HCT116 (cell line): ENCODE measurements at regions not wholly inside any gene's neighbourhood (a gene's known extent, or its start where the extent isn't known, plus 50 kb on each side); places are given as distances from the start of the nearest gene placed in this dataset.
"Not testable (repeated sequence)": the region's sequence is repeated elsewhere in the genome, so short reads cannot be mapped to it uniquely, and the experiment has no call there.

Experiments
- ATAC-seq: fragments of 200-7000 bp; cut with Tn5 transposase; 2 replicates; pipeline ENCODE4 v1.9.1; 2020; ENCODE audit warnings: mild to moderate bottlenecking, moderate library complexity
- BruUV-seq: library from RNA; stranded (reverse); fragments of 400-500 nt; replicated peaks from 2 replicates; lab custom pipeline; 2021; lab: Mats Ljungman, UMichigan
- CTCF ChIA-PET: fragments of 300-600 bp; sonication (Branson Sonifier 250); formaldehyde crosslinking; loops from one replicate; lab custom pipeline; 2021; ENCODE audit warnings: antibody characterized with exemption; lab: Charles Lee
- POLR2A ChIA-PET: fragments of 300-600, 350-600 bp; sonication (Branson Sonifier 250); formaldehyde crosslinking; loops from one replicate; lab custom pipeline; 2021; ENCODE audit warnings: antibody characterized with exemption; lab: Charles Lee
- RAD21 ChIA-PET, 2 experiments: fragments of 300-600 bp; sonication (Branson Sonifier 250); formaldehyde crosslinking; loops; one replicate each; lab custom pipeline; 2023; ENCODE audit warnings: low total read pairs in 2 of 2; ENCODE audit not compliant: uncharacterized antibody in 2 of 2, unreplicated experiment in 2 of 2, low non-redundant PET in 1 of 2; lab: Charles Lee
- DNase-seq: peaks from one replicate; pipeline ENCODE4 v3.0.0-alpha.2; 2010; ENCODE audit warnings: low read depth, low spot score
- H2AFZ ChIP-seq: fragments of 200-600 bp; shearing (Covaris generic), sonication (generic); 2 replicates; pipeline ENCODE4 v1.6.1; 2017; ENCODE audit warnings: low read depth, mixed run types, mixed read lengths, antibody characterized with exemption, low read length; ENCODE audit not compliant: poor library complexity, severe bottlenecking
- H3K27ac ChIP-seq: 2 replicates; pipeline ENCODE4 v1.5.1; 2012; ENCODE audit warnings: low read depth, low read length
- H3K27me3 ChIP-seq: fragments of 200-600 bp; sonication (generic); 2 replicates; pipeline ENCODE4 v1.6.1; 2016; ENCODE audit warnings: mixed run types, low read length, mixed read lengths; ENCODE audit not compliant: insufficient read depth
- H3K36me3 ChIP-seq, 2 experiments: fragments of 200-500 bp in 1 of 2; fragments of 200-600 bp in 1 of 2; sonication (Bioruptor generic) in 1 of 2; sonication (generic) in 1 of 2; 2 replicates each; pipeline versions ENCODE4 v1.5.1 to v1.6.1; 2014 to 2016; ENCODE audit warnings: low read length in 2 of 2, inconsistent platforms in 1 of 2, mixed read lengths in 1 of 2, mixed run types in 1 of 2; ENCODE audit not compliant: insufficient read depth in 2 of 2, control insufficient read depth in 1 of 2
- H3K4me1 ChIP-seq, 2 experiments: fragments of 200-600 bp in 1 of 2; sonication (generic) in 1 of 2; 2 replicates each; pipeline versions ENCODE4 v1.5.1 to v1.6.1; 2012 to 2017; ENCODE audit warnings: low read length in 2 of 2, inconsistent platforms in 1 of 2, mild to moderate bottlenecking in 1 of 2, mixed read lengths in 1 of 2, mixed run types in 1 of 2, moderate library complexity in 1 of 2; ENCODE audit not compliant: insufficient read depth in 2 of 2, control insufficient read depth in 1 of 2
- H3K4me2 ChIP-seq: fragments of 200-600 bp; sonication (generic); 2 replicates; pipeline ENCODE4 v1.6.1; 2017; ENCODE audit warnings: mixed run types, low read length, mixed read lengths
- H3K4me3 ChIP-seq, 2 experiments: fragments of 200-600 bp in 1 of 2; sonication (generic) in 1 of 2; replicated peaks in 1 of 2; 2 replicates each; pipeline ENCODE4 v1.5.1; 2011 to 2016; ENCODE audit warnings: low read length in 2 of 2, control low read depth in 1 of 2, low read depth in 1 of 2, mild to moderate bottlenecking in 1 of 2, mixed read lengths in 1 of 2, mixed run types in 1 of 2
- H3K79me2 ChIP-seq: fragments of 200-600 bp; sonication (generic); 2 replicates; pipeline ENCODE4 v1.6.1; 2017; ENCODE audit warnings: mild to moderate bottlenecking, mixed run types, low read length, moderate library complexity, mixed read lengths; ENCODE audit not compliant: insufficient read depth
- H3K9ac ChIP-seq: fragments of 200-600 bp; sonication (generic); 2 replicates; pipeline ENCODE4 v1.6.1; 2016; ENCODE audit warnings: low read length, mixed read lengths
- H3K9me2 ChIP-seq: fragments of 200-600 bp; sonication (generic), shearing (Covaris generic); 2 replicates; pipeline ENCODE4 v1.6.1; 2017; ENCODE audit warnings: mixed run types, mild to moderate bottlenecking, moderate library complexity; ENCODE audit not compliant: insufficient read depth
- H3K9me3 ChIP-seq, 2 experiments: fragments of 200-500 bp in 1 of 2; fragments of 200-600 bp in 1 of 2; sonication (Bioruptor generic) in 1 of 2; sonication (generic) in 1 of 2; 2 replicates each; pipeline ENCODE4 v1.6.1; 2014 to 2017; ENCODE audit warnings: low read length in 2 of 2, mixed read lengths in 2 of 2, inconsistent platforms in 1 of 2, low read depth in 1 of 2, mild to moderate bottlenecking in 1 of 2, mixed run types in 1 of 2, moderate library complexity in 1 of 2; ENCODE audit not compliant: control insufficient read depth in 1 of 2, insufficient read depth in 1 of 2
- H4K20me1 ChIP-seq: fragments of 200-600 bp; sonication (generic), shearing (Covaris generic); 2 replicates; pipeline ENCODE4 v1.6.1; 2017; ENCODE audit warnings: mixed run types, mild to moderate bottlenecking, moderate library complexity; ENCODE audit not compliant: insufficient read depth
- ATF3 ChIP-seq: IDR thresholded peaks from 2 replicates; pipeline ENCODE4 v1.6.1; 2012
- CBX3 ChIP-seq: IDR thresholded peaks from 2 replicates; pipeline ENCODE4 v1.6.1; 2012; ENCODE audit warnings: low read depth
- EGR1 ChIP-seq: IDR thresholded peaks from 2 replicates; pipeline ENCODE4 v1.6.1; 2012; ENCODE audit warnings: low read depth
- EZH2 ChIP-seq: fragments of 200-600 bp; sonication (generic); IDR thresholded peaks from 2 replicates; pipeline ENCODE4 v1.6.1; 2017; ENCODE audit warnings: antibody characterized with exemption, mixed run types
- EZH2phosphoT487 ChIP-seq: fragments of 200-600 bp; IDR thresholded peaks from 2 replicates; pipeline ENCODE4 v1.6.1; 2018; ENCODE audit warnings: antibody characterized with exemption, borderline replicate concordance
- JUND ChIP-seq: IDR thresholded peaks from 2 replicates; pipeline ENCODE4 v1.6.1; 2012
- MAX ChIP-seq: IDR thresholded peaks from 2 replicates; pipeline ENCODE4 v1.6.1; 2012
- RAD21 ChIP-seq: IDR thresholded peaks from 2 replicates; pipeline ENCODE4 v1.6.1; 2012; ENCODE audit warnings: low read depth, mild to moderate bottlenecking
- REST ChIP-seq: IDR thresholded peaks from 2 replicates; pipeline ENCODE4 v1.6.1; 2012; ENCODE audit warnings: low read depth
- SIN3A ChIP-seq: IDR thresholded peaks from 2 replicates; pipeline ENCODE4 v1.6.1; 2012; ENCODE audit warnings: low read depth
- SP1 ChIP-seq: IDR thresholded peaks from 2 replicates; pipeline ENCODE4 v1.6.1; 2012; ENCODE audit warnings: low read depth
- SRF ChIP-seq: IDR thresholded peaks from 2 replicates; pipeline ENCODE4 v1.6.1; 2012; ENCODE audit warnings: low read depth
- ZFX ChIP-seq: fragments of 450-650 bp; IDR thresholded peaks from 2 replicates; pipeline ENCODE4 v1.6.1; 2017
- ZNF274 ChIP-seq: fragments of 200-500 bp; sonication (Bioruptor generic); IDR thresholded peaks from 2 replicates; pipeline ENCODE4 v1.6.1; 2014; ENCODE audit warnings: mild to moderate bottlenecking, low read depth, low read length, inconsistent platforms
- intact Hi-C: fragments of 100-400 bp; cut with micrococcal nuclease; formaldehyde crosslinking; loops from 2 replicates; pipeline ENCODE4 v1.10.0; 2022

- Histone ChIP-seq H3K27ac (no peak overlapping the region), H3K9ac (no peak overlapping the region), H4K20me1 (no peaks in the 10 kb centered on the region), H2AFZ (no peak overlapping the region), H3K4me3 (no peak overlapping the region), H3K9me2 (no peaks in the 10 kb centered on the region), H3K4me2 (no peak overlapping the region), H3K4me1 (no peaks in the 10 kb centered on the region), H3K9me3 (no peaks in the 10 kb centered on the region), H3K79me2 (no peaks in the 10 kb centered on the region), H3K27me3 (no peaks in the 10 kb centered on the region), H3K36me3 (no peaks in the 10 kb centered on the region)
- POLR2A ChIA-PET, result no interaction called here
- no TSS peak for BruUV-seq
- RAD21 ChIA-PET, result no interaction called here
- CTCF ChIA-PET, result no interaction called here
- TF ChIP-seq ZFX, result no peak
- TF ChIP-seq MAX, result no peak
- TF ChIP-seq ZNF274, result no peak
- no peak for TF ChIP-seq JUND
- TF ChIP-seq SP1, result no peak
- TF ChIP-seq ATF3, result no peak
- no peak for TF ChIP-seq RAD21
- no peak for TF ChIP-seq SRF
- no peak for TF ChIP-seq EZH2
- no peak for TF ChIP-seq REST
- no peak for TF ChIP-seq EGR1
- TF ChIP-seq CBX3, result no peak
- no peak for TF ChIP-seq EZH2phosphoT487
- TF ChIP-seq SIN3A, result no peak
- intact Hi-C loops, result no loop called here
- DNase-seq (no peak), ATAC-seq (no peak)
These were observed 139.8 kb upstream of the THUMPD2 start for GRCh38 chr2:39918886-39919285.

- H3K9ac ChIP-seq, H3K27me3 ChIP-seq, intact Hi-C loops, H3K4me1 ChIP-seq, H3K27ac ChIP-seq, H3K4me2 ChIP-seq, H3K36me3 ChIP-seq, H3K9me3 ChIP-seq, H3K9me2 ChIP-seq, POLR2A ChIA-PET, H3K4me3 ChIP-seq, BruUV-seq, H2AFZ ChIP-seq, H3K79me2 ChIP-seq, CTCF ChIA-PET, RAD21 ChIA-PET, H4K20me1 ChIP-seq, ATAC-seq, DNase-seq: not testable (repeated sequence)
These were observed 138.3 kb upstream of the THUMPD2 start for GRCh38 chr2:39917371-39917770.
